ENCODE measurements at regions not wholly inside any gene's neighbourhood (a gene's known extent, or its start where the extent isn't known, plus 50 kb on each side); places are given as distances from the start of the nearest gene placed in this dataset.

- Histone ChIP-seq H3K9ac (ENCODE audit: low read depth, low read length) (no peak overlapping the region), H3K9me3 (ENCODE audit: control insufficient read depth, insufficient read depth, low read length) (no peaks in the 10 kb centered on the region), H3K4me1 (ENCODE audit: control insufficient read depth, insufficient read depth, low read length) (no peaks in the 10 kb centered on the region), H3K36me3 (ENCODE audit: control insufficient read depth, insufficient read depth, low read length) (no peaks in the 10 kb centered on the region), H3K27me3 (ENCODE audit: control insufficient read depth, insufficient read depth, low read length) (no peaks in the 10 kb centered on the region), H3K27ac (ENCODE audit: low read depth, low read length) (no peak overlapping the region), H3K4me3 (ENCODE audit: low read depth, low read length) (no peak overlapping the region)
Measured at GRCh38 chr21:16847211-16847610, 665.6 kb upstream of the CXADR start.

GRCh38 chr21:16851054-16851453, 661.8 kb upstream of the CXADR start:
- no peaks in the 10 kb centered on the region for H3K4me1 ChIP-seq (ENCODE audit: control insufficient read depth, insufficient read depth, low read length)
- H3K27ac ChIP-seq (ENCODE audit: low read depth, low read length) = no peak overlapping the region

GRCh38 chr21:16855164-16855667, 657.6 kb upstream of the CXADR start:
- Histone ChIP-seq H3K9me3 (ENCODE audit: control insufficient read depth, insufficient read depth, low read length) (peaks cover 9% of the 10 kb centered on the region; the same call in 1 of the 2 replicates), H3K27me3 (ENCODE audit: control insufficient read depth, insufficient read depth, low read length) (no peaks in the 10 kb centered on the region), H3K4me1 (ENCODE audit: control insufficient read depth, insufficient read depth, low read length) (no peaks in the 10 kb centered on the region), H3K9ac (ENCODE audit: low read depth, low read length) (no peak overlapping the region), H3K36me3 (ENCODE audit: control insufficient read depth, insufficient read depth, low read length) (no peaks in the 10 kb centered on the region), H3K4me3 (ENCODE audit: low read depth, low read length) (no peak overlapping the region), H3K27ac (ENCODE audit: low read depth, low read length) (no peak overlapping the region)

More at GRCh38 chr21:16851054-16851453, 661.8 kb upstream of the CXADR start:
- Histone ChIP-seq H3K9ac (ENCODE audit: low read depth, low read length) (no peak overlapping the region), H3K9me3 (ENCODE audit: control insufficient read depth, insufficient read depth, low read length) (peaks cover 9% of the 10 kb centered on the region; the same call in 1 of the 2 replicates), H3K36me3 (ENCODE audit: control insufficient read depth, insufficient read depth, low read length) (no peaks in the 10 kb centered on the region), H3K4me3 (ENCODE audit: low read depth, low read length) (no peak overlapping the region), H3K27me3 (ENCODE audit: control insufficient read depth, insufficient read depth, low read length) (no peaks in the 10 kb centered on the region)

- H3K27me3 ChIP-seq (ENCODE audit: control insufficient read depth, insufficient read depth, low read length) = no peaks in the 10 kb centered on the region
- H3K36me3 ChIP-seq (ENCODE audit: control insufficient read depth, insufficient read depth, low read length) = no peaks in the 10 kb centered on the region
- no peaks in the 10 kb centered on the region for H3K9me3 ChIP-seq (ENCODE audit: control insufficient read depth, insufficient read depth, low read length)
- H3K4me3 ChIP-seq (ENCODE audit: low read depth, low read length) = no peak overlapping the region
- no peak overlapping the region for H3K9ac ChIP-seq (ENCODE audit: low read depth, low read length)
- H3K4me1 ChIP-seq (ENCODE audit: control insufficient read depth, insufficient read depth, low read length) = peaks cover 16% of the 10 kb centered on the region
- H3K27ac ChIP-seq (ENCODE audit: low read depth, low read length) = no peak overlapping the region
Measured at GRCh38 chr21:16863362-16863905, 649.4 kb upstream of the CXADR start.

GRCh38 chr21:16863908-16864307, 648.9 kb upstream of the CXADR start:
- no peaks in the 10 kb centered on the region for H3K9me3 ChIP-seq (ENCODE audit: control insufficient read depth, insufficient read depth, low read length)
- no peak overlapping the region for H3K27ac ChIP-seq (ENCODE audit: low read depth, low read length)
- H3K9ac ChIP-seq (ENCODE audit: low read depth, low read length) = no peak overlapping the region
- no peaks in the 10 kb centered on the region for H3K36me3 ChIP-seq (ENCODE audit: control insufficient read depth, insufficient read depth, low read length)
- no peaks in the 10 kb centered on the region for H3K27me3 ChIP-seq (ENCODE audit: control insufficient read depth, insufficient read depth, low read length)
- peaks cover 16% of the 10 kb centered on the region for H3K4me1 ChIP-seq (ENCODE audit: control insufficient read depth, insufficient read depth, low read length)
- H3K4me3 ChIP-seq (ENCODE audit: low read depth, low read length) = no peak overlapping the region

GRCh38 chr21:16865632-16866031, 647.2 kb upstream of the CXADR start:
- H3K4me3 ChIP-seq (ENCODE audit: low read depth, low read length) = no peak overlapping the region
- H3K36me3 ChIP-seq (ENCODE audit: control insufficient read depth, insufficient read depth, low read length) = no peaks in the 10 kb centered on the region
- H3K9ac ChIP-seq (ENCODE audit: low read depth, low read length) = no peak overlapping the region
- H3K27me3 ChIP-seq (ENCODE audit: control insufficient read depth, insufficient read depth, low read length) = no peaks in the 10 kb centered on the region
- H3K9me3 ChIP-seq (ENCODE audit: control insufficient read depth, insufficient read depth, low read length) = no peaks in the 10 kb centered on the region
- no peak overlapping the region for H3K27ac ChIP-seq (ENCODE audit: low read depth, low read length)
- peaks cover 16% of the 10 kb centered on the region for H3K4me1 ChIP-seq (ENCODE audit: control insufficient read depth, insufficient read depth, low read length)

- Histone ChIP-seq H3K9ac (ENCODE audit: low read depth, low read length) (no peak overlapping the region), H3K27me3 (ENCODE audit: control insufficient read depth, insufficient read depth, low read length) (no peaks in the 10 kb centered on the region), H3K27ac (ENCODE audit: low read depth, low read length) (no peak overlapping the region), H3K4me1 (ENCODE audit: control insufficient read depth, insufficient read depth, low read length) (peaks cover 9% of the 10 kb centered on the region), H3K36me3 (ENCODE audit: control insufficient read depth, insufficient read depth, low read length) (no peaks in the 10 kb centered on the region), H3K9me3 (ENCODE audit: control insufficient read depth, insufficient read depth, low read length) (no peaks in the 10 kb centered on the region), H3K4me3 (ENCODE audit: low read depth, low read length) (no peak overlapping the region)
Measured at GRCh38 chr21:16866851-16867250, 646.0 kb upstream of the CXADR start.

GRCh38 chr21:16870103-16870502, 642.7 kb upstream of the CXADR start:
- Histone ChIP-seq H3K9ac (ENCODE audit: low read depth, low read length) (no peak overlapping the region), H3K9me3 (ENCODE audit: control insufficient read depth, insufficient read depth, low read length) (no peaks in the 10 kb centered on the region), H3K27me3 (ENCODE audit: control insufficient read depth, insufficient read depth, low read length) (no peaks in the 10 kb centered on the region), H3K27ac (ENCODE audit: low read depth, low read length) (no peak overlapping the region), H3K4me1 (ENCODE audit: control insufficient read depth, insufficient read depth, low read length) (no peaks in the 10 kb centered on the region), H3K4me3 (ENCODE audit: low read depth, low read length) (no peak overlapping the region), H3K36me3 (ENCODE audit: control insufficient read depth, insufficient read depth, low read length) (no peaks in the 10 kb centered on the region)

GRCh38 chr21:16872616-16873015, 640.2 kb upstream of the CXADR start:
- Histone ChIP-seq H3K9ac (ENCODE audit: low read depth, low read length) (no peak overlapping the region), H3K4me3 (ENCODE audit: low read depth, low read length) (no peak overlapping the region), H3K36me3 (ENCODE audit: control insufficient read depth, insufficient read depth, low read length) (no peaks in the 10 kb centered on the region), H3K4me1 (ENCODE audit: control insufficient read depth, insufficient read depth, low read length) (no peaks in the 10 kb centered on the region), H3K27ac (ENCODE audit: low read depth, low read length) (no peak overlapping the region), H3K27me3 (ENCODE audit: control insufficient read depth, insufficient read depth, low read length) (no peaks in the 10 kb centered on the region), H3K9me3 (ENCODE audit: control insufficient read depth, insufficient read depth, low read length) (no peaks in the 10 kb centered on the region)

- Histone ChIP-seq H3K4me3 (ENCODE audit: low read depth, low read length) (no peak overlapping the region), H3K4me1 (ENCODE audit: control insufficient read depth, insufficient read depth, low read length) (no peaks in the 10 kb centered on the region), H3K27ac (ENCODE audit: low read depth, low read length) (no peak overlapping the region), H3K27me3 (ENCODE audit: control insufficient read depth, insufficient read depth, low read length) (no peaks in the 10 kb centered on the region), H3K9ac (ENCODE audit: low read depth, low read length) (no peak overlapping the region), H3K36me3 (ENCODE audit: control insufficient read depth, insufficient read depth, low read length) (no peaks in the 10 kb centered on the region), H3K9me3 (ENCODE audit: control insufficient read depth, insufficient read depth, low read length) (no peaks in the 10 kb centered on the region)
Measured at GRCh38 chr21:16873176-16873575, 639.7 kb upstream of the CXADR start.

- H3K27me3 ChIP-seq (ENCODE audit: control insufficient read depth, insufficient read depth, low read length) = no peaks in the 10 kb centered on the region
- no peaks in the 10 kb centered on the region for H3K9me3 ChIP-seq (ENCODE audit: control insufficient read depth, insufficient read depth, low read length)
- H3K27ac ChIP-seq (ENCODE audit: low read depth, low read length) = no peak overlapping the region
- H3K36me3 ChIP-seq (ENCODE audit: control insufficient read depth, insufficient read depth, low read length) = no peaks in the 10 kb centered on the region
- no peak overlapping the region for H3K4me3 ChIP-seq (ENCODE audit: low read depth, low read length)
- no peak overlapping the region for H3K9ac ChIP-seq (ENCODE audit: low read depth, low read length)
- no peaks in the 10 kb centered on the region for H3K4me1 ChIP-seq (ENCODE audit: control insufficient read depth, insufficient read depth, low read length)
Measured at GRCh38 chr21:16873596-16873995, 639.2 kb upstream of the CXADR start.
